Epidermal melanocyte (primary cell): ENCODE measurements at regions not wholly inside any gene's neighbourhood (a gene's known extent, or its start where the extent isn't known, plus 50 kb on each side); places are given as distances from the start of the nearest gene placed in this dataset.

ENCODE experiments used
- DNase-seq: peaks from one replicate; pipeline ENCODE4 v3.0.0; 2011; ENCODE audit warnings: low spot score; ENCODE audit not compliant: insufficient read length

GRCh38 chr7:46515844-46516590, 594.9 kb upstream of the IGFBP3 start:
- DNase-seq, result no peak

GRCh38 chr7:46513447-46513848, 592.4 kb upstream of the IGFBP3 start:
- DNase-seq, result no peak

GRCh38 chr7:46512891-46513413, 591.9 kb upstream of the IGFBP3 start:
- no peak for DNase-seq

- no peak for DNase-seq
Observed at GRCh38 chr7:46511442-46512215, 590.6 kb upstream of the IGFBP3 start.

GRCh38 chr7:46508583-46508982, 587.5 kb upstream of the IGFBP3 start:
- no peak for DNase-seq

- DNase-seq, result no peak
Observed at GRCh38 chr7:46507560-46507959, 586.5 kb upstream of the IGFBP3 start.

GRCh38 chr7:46494441-46494840, 573.4 kb upstream of the IGFBP3 start:
- no peak for DNase-seq

- no peak for DNase-seq
Observed at GRCh38 chr7:46494028-46494427, 573.0 kb upstream of the IGFBP3 start.

GRCh38 chr7:46493196-46493595, 572.1 kb upstream of the IGFBP3 start:
- no peak for DNase-seq

- DNase-seq, result no peak
Observed at GRCh38 chr7:46492466-46492865, 571.4 kb upstream of the IGFBP3 start.

- DNase-seq, result no peak
Observed at GRCh38 chr7:46490406-46490805, 569.3 kb upstream of the IGFBP3 start.

- no peak for DNase-seq
Observed at GRCh38 chr7:46489106-46489505, 568.0 kb upstream of the IGFBP3 start.

- no peak for DNase-seq
Observed at GRCh38 chr7:46488607-46489006, 567.5 kb upstream of the IGFBP3 start.

- DNase-seq, result no peak
Observed at GRCh38 chr7:46486256-46487206, 565.5 kb upstream of the IGFBP3 start.

- DNase-seq, result no peak
Observed at GRCh38 chr7:46485481-46486065, 564.5 kb upstream of the IGFBP3 start.

- DNase-seq, result no peak
Observed at GRCh38 chr7:46484906-46485305, 563.8 kb upstream of the IGFBP3 start.

GRCh38 chr7:46480619-46481018, 559.5 kb upstream of the IGFBP3 start:
- DNase-seq, result no peak

GRCh38 chr7:46479680-46480079, 558.6 kb upstream of the IGFBP3 start:
- DNase-seq, result no peak

- no peak for DNase-seq
Observed at GRCh38 chr7:46478046-46478445, 557.0 kb upstream of the IGFBP3 start.

- DNase-seq, result no peak
Observed at GRCh38 chr7:46468753-46469356, 547.8 kb upstream of the IGFBP3 start.

GRCh38 chr7:46463170-46463569, 542.1 kb upstream of the IGFBP3 start:
- DNase-seq, result no peak
